Gastroesophageal sphincter (tissue), 3 donors: ENCODE measurements at regions not wholly inside any gene's neighbourhood (a gene's known extent, or its start where the extent isn't known, plus 50 kb on each side); places are given as distances from the start of the nearest gene placed in this dataset.

Experiments
- POLR2A ChIP-seq, 2 donors: fragments of 450-650 bp; IDR thresholded peaks; one replicate each; pipeline ENCODE4 v1.6.1; 2017; ENCODE audit warnings: antibody characterized with exemption in 2 of 2, mild to moderate bottlenecking in 2 of 2, moderate library complexity in 1 of 2
- POLR2AphosphoS5 ChIP-seq: sonication (generic); formaldehyde crosslinking; IDR thresholded peaks from one replicate; pipeline ENCODE4 v1.6.1; 2017; ENCODE audit warnings: antibody characterized with exemption
- TF ChIP-seq, protein P1 (sequence below), 4 experiments: fragments of 200-600 bp in 2 of 4; fragments of 450-650 bp in 2 of 4; sonication (generic) in 1 of 4; IDR thresholded peaks; one replicate each; pipeline ENCODE4 v1.5.1; 2017 to 2019; ENCODE audit warnings: antibody characterized with exemption in 4 of 4, mild to moderate bottlenecking in 2 of 4, moderate library complexity in 2 of 4

GRCh38 chr15:100760357-100760903, 119.2 kb upstream of the ALDH1A3 start:
- TF ChIP-seq, protein P1, sequence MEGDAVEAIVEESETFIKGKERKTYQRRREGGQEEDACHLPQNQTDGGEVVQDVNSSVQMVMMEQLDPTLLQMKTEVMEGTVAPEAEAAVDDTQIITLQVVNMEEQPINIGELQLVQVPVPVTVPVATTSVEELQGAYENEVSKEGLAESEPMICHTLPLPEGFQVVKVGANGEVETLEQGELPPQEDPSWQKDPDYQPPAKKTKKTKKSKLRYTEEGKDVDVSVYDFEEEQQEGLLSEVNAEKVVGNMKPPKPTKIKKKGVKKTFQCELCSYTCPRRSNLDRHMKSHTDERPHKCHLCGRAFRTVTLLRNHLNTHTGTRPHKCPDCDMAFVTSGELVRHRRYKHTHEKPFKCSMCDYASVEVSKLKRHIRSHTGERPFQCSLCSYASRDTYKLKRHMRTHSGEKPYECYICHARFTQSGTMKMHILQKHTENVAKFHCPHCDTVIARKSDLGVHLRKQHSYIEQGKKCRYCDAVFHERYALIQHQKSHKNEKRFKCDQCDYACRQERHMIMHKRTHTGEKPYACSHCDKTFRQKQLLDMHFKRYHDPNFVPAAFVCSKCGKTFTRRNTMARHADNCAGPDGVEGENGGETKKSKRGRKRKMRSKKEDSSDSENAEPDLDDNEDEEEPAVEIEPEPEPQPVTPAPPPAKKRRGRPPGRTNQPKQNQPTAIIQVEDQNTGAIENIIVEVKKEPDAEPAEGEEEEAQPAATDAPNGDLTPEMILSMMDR (IDR thresholded peaks at IDR 0.05) = no peak
- TF ChIP-seq POLR2A (IDR thresholded peaks at IDR 0.05) (no peak), POLR2AphosphoS5 (no peak)
